Omental fat pad (tissue), 3 donors: ENCODE measurements at regions not wholly inside any gene's neighbourhood (a gene's known extent, or its start where the extent isn't known, plus 50 kb on each side); places are given as distances from the start of the nearest gene placed in this dataset.

Experiments used
- ATAC-seq: fragments of 150-250 bp; one replicate; pipeline ENCODE4 v1.9.1; 2016; ENCODE audit warnings: mild to moderate bottlenecking, moderate library complexity; ENCODE audit not compliant: low FRiP score
- DNase-seq: peaks from one replicate; pipeline ENCODE4 v3.0.0-alpha.2; 2019; ENCODE audit warnings: low spot score
- TF ChIP-seq, protein P1 (sequence below), 3 donors: fragments of 450-650 bp; IDR thresholded peaks; one replicate each; pipeline ENCODE4 v1.5.1; 2016 to 2017; ENCODE audit warnings: antibody characterized with exemption in 3 of 3, mild to moderate bottlenecking in 3 of 3, moderate library complexity in 2 of 3

DNA sequence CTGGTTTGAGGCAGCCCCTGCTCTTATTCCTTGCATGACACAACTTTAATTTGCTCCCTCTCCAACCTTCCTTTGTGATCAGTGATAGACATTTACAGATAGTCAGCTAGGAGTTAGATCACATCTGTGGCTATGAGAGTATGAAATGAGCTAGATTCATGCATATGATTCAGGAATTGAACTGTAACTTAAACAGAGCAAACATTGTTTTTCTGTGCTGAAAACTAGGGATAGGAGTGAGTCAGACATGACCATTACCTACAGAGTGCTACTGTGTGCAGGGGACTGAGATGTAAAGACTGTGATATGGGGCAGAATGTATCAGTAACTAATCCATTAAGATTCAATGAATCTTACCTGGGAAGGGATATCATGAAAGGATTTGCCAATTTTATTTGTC lies 279.4 kb upstream of the SPTLC3 start:
- DNase-seq, result no peak
- no peak for ATAC-seq
- TF ChIP-seq, protein P1, sequence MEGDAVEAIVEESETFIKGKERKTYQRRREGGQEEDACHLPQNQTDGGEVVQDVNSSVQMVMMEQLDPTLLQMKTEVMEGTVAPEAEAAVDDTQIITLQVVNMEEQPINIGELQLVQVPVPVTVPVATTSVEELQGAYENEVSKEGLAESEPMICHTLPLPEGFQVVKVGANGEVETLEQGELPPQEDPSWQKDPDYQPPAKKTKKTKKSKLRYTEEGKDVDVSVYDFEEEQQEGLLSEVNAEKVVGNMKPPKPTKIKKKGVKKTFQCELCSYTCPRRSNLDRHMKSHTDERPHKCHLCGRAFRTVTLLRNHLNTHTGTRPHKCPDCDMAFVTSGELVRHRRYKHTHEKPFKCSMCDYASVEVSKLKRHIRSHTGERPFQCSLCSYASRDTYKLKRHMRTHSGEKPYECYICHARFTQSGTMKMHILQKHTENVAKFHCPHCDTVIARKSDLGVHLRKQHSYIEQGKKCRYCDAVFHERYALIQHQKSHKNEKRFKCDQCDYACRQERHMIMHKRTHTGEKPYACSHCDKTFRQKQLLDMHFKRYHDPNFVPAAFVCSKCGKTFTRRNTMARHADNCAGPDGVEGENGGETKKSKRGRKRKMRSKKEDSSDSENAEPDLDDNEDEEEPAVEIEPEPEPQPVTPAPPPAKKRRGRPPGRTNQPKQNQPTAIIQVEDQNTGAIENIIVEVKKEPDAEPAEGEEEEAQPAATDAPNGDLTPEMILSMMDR (IDR thresholded peaks at IDR 0.05), result no peak

DNA sequence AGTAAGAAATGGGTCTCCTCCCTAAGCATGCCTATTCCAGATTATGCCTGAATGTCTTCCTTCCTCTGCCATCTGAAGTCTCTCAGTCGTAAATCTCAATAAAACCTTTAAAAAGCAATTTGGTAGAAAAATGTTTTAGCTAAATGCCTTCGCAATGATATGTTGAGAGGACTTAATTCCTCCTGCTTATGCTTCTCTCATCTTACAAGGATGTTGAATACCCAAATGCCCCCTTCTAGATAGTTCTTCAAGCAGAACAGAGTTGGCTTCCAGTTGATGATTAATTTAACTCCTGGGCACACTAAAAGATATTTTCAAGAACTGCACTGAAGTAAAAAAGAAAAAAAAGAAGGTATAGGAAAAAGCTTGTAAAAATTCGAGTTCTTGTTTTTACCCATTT lies 275.0 kb upstream of the SPTLC3 start:
- ATAC-seq, result no peak

DNA sequence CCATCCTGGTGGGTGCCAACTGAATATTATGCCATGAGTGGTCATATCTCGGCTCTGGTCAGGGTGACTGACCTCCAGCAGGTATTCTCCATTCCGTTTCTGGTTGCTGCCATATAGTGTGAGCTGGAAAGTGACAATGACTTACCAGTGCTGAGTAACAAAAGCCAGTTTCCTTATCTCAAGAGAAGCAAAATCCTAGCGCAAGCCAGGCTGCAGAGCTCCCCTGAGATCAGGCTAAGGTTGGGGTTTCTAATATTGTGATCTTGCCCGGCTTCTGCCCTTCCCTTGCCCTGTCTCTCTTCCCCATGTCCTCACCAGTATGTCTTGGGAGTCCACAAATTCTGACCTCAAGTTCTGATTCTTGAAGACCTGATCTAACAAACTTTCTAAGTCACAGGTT lies 271.3 kb upstream of the SPTLC3 start:
- DNase-seq, result no peak
- TF ChIP-seq, protein P1 (IDR thresholded peaks at IDR 0.05), result no peak
- ATAC-seq, result no peak

More for the DNA sequence above, 275.0 kb upstream of the SPTLC3 start:
- TF ChIP-seq, protein P1 (IDR thresholded peaks at IDR 0.05), result no peak
- DNase-seq, result no peak

DNA sequence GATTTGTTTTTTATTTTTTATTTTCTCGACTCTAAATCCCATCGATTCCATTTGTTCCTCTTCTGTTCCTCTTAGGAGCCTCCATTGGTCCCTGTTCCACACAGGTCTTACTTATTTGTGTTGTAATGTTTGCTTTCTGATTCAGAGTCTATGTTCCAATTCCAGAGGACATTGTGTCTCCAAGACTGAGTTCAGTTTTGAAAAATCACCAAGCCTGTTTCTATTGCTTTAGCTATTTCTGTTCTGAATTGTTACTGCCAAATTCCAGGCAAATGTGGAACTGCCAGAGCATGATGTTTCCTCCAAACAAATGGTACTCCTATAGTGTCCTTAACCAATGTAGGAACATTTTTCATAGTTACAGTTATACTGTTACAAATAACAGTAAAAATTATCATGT lies 270.9 kb upstream of the SPTLC3 start:
- ATAC-seq, result no peak
- DNase-seq, result no peak
- TF ChIP-seq, protein P1 (IDR thresholded peaks at IDR 0.05), result no peak

DNA sequence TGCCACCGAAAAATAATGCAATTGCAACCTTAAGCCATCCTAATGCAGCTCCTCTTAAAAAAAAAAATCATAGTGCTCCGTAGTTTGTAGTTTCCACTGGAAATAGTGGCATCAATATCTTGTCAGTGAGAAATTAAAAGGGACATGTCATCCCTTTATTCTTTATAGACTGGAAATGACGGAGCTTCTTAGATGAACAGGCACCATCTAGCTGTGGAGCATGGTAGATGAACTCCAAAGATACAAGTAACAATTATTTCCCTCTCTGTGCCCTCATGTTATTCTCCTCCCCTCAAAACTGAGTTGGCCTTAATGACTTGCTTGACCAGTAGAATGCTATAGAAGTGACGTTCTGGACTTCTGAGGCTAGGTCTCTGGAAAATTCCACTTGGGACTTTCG lies 268.1 kb upstream of the SPTLC3 start:
- no peak for ATAC-seq
- TF ChIP-seq, protein P1 (IDR thresholded peaks at IDR 0.05), result no peak
- DNase-seq, result no peak

DNA sequence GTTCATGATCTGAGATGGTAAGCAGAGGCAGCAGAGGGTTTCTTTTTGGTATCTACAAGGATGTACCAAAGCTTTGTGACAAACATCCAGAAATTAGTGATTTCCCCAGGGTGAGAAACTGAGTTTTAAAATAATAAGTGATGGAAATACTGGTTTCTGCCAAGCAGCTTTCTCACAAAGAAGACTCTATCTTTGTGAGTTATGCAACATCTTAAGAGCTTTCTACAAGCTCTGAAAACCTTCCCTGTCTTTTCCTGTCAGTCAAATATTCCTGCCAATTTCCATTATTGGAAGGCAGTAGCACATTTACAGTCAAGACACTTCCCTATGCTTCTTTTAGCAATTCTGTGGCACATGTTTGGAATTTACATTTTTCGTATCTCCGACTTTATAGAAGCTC lies 264.7 kb upstream of the SPTLC3 start:
- TF ChIP-seq, protein P1 (IDR thresholded peaks at IDR 0.05), result no peak
- ATAC-seq (no peak), DNase-seq (no peak)

DNA sequence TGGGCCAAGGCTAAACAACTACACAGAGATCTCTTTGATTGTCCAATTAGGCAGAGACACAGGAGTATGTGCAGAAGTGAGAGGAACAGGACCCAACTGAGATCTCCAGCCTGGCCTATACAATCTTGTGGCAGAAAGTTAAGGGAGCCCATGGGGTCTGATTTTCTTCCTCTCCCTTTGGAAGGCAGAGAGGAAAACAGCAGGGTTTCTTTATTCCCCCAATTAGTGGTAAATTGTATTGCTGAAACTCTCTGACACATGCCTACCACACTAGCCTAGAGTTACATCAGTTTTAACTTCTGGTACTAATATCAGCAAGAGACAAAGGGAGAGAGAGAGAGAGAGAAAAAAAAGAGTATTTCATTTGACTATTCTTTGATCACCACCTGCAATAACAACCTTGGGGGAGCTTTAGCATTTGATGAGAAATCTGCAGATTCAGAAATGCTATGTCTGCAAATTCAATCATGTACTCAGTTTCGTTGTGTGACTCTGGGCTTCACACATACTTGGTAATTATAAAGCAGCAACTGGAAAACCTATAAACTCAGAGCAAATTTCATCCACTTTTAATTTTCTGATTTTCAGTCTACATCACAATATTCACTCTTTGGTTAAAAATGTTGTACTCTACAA lies 260.3 kb upstream of the SPTLC3 start:
- TF ChIP-seq, protein P1 (IDR thresholded peaks at IDR 0.05), result no peak
- ATAC-seq, result no peak
- DNase-seq, result no peak
